ENCODE measurements at regions not wholly inside any gene's neighbourhood (a gene's known extent, or its start where the extent isn't known, plus 50 kb on each side); places are given as distances from the start of the nearest gene placed in this dataset.

DNA sequence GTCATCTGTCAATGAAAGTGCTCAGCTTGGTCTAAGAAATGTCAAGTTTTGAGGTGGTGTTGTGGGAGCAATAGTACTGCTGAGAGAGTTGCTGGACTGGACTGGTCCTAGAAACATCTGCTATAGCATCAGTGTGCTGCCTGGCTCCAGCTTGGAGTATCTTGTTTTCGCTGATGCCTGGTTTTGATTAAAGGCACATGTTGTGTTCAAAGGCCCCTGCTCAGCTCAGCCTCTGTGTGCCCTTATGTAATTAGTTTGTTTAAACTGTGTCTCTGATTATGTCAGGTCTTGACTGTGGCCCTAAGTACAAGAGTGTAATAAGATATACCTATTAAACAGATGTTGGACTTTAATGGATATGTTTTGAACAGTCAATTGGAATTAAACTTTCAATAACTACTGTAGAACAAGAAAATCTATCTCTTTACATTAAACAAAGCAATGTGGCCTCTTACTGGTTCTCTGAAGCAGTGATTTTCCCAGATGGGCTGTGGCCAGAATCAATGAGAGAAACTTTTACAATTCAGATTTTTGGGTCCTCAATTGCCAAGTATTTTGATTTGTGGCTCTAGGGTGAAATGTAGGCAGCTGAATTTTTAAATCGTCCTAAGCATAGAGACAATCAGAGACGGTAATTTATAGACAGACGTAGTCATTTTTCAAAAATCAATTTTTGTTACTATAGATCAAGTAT lies 668.2 kb downstream of the DHX35 start:
- TF ChIP-seq, protein P1, sequence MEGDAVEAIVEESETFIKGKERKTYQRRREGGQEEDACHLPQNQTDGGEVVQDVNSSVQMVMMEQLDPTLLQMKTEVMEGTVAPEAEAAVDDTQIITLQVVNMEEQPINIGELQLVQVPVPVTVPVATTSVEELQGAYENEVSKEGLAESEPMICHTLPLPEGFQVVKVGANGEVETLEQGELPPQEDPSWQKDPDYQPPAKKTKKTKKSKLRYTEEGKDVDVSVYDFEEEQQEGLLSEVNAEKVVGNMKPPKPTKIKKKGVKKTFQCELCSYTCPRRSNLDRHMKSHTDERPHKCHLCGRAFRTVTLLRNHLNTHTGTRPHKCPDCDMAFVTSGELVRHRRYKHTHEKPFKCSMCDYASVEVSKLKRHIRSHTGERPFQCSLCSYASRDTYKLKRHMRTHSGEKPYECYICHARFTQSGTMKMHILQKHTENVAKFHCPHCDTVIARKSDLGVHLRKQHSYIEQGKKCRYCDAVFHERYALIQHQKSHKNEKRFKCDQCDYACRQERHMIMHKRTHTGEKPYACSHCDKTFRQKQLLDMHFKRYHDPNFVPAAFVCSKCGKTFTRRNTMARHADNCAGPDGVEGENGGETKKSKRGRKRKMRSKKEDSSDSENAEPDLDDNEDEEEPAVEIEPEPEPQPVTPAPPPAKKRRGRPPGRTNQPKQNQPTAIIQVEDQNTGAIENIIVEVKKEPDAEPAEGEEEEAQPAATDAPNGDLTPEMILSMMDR (IDR thresholded peaks at IDR 0.05; ENCODE audit: insufficient read depth, low read length) = no peak
- TF ChIP-seq POLR2AphosphoS5 (IDR thresholded peaks at IDR 0.05; ENCODE audit: low read depth) (no peak), SPI1 (IDR thresholded peaks at IDR 0.05; ENCODE audit: borderline replicate concordance, low read depth) (no peak), GABPA (IDR thresholded peaks at IDR 0.05; ENCODE audit: low read depth) (no peak)
- TF ChIP-seq, protein P2, sequence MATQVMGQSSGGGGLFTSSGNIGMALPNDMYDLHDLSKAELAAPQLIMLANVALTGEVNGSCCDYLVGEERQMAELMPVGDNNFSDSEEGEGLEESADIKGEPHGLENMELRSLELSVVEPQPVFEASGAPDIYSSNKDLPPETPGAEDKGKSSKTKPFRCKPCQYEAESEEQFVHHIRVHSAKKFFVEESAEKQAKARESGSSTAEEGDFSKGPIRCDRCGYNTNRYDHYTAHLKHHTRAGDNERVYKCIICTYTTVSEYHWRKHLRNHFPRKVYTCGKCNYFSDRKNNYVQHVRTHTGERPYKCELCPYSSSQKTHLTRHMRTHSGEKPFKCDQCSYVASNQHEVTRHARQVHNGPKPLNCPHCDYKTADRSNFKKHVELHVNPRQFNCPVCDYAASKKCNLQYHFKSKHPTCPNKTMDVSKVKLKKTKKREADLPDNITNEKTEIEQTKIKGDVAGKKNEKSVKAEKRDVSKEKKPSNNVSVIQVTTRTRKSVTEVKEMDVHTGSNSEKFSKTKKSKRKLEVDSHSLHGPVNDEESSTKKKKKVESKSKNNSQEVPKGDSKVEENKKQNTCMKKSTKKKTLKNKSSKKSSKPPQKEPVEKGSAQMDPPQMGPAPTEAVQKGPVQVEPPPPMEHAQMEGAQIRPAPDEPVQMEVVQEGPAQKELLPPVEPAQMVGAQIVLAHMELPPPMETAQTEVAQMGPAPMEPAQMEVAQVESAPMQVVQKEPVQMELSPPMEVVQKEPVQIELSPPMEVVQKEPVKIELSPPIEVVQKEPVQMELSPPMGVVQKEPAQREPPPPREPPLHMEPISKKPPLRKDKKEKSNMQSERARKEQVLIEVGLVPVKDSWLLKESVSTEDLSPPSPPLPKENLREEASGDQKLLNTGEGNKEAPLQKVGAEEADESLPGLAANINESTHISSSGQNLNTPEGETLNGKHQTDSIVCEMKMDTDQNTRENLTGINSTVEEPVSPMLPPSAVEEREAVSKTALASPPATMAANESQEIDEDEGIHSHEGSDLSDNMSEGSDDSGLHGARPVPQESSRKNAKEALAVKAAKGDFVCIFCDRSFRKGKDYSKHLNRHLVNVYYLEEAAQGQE (IDR thresholded peaks at IDR 0.05; ENCODE audit: insufficient replicate concordance, low read depth) = no peak
